ENCODE measurements at regions not wholly inside any gene's neighbourhood (a gene's known extent, or its start where the extent isn't known, plus 50 kb on each side); places are given as distances from the start of the nearest gene placed in this dataset.

DNA sequence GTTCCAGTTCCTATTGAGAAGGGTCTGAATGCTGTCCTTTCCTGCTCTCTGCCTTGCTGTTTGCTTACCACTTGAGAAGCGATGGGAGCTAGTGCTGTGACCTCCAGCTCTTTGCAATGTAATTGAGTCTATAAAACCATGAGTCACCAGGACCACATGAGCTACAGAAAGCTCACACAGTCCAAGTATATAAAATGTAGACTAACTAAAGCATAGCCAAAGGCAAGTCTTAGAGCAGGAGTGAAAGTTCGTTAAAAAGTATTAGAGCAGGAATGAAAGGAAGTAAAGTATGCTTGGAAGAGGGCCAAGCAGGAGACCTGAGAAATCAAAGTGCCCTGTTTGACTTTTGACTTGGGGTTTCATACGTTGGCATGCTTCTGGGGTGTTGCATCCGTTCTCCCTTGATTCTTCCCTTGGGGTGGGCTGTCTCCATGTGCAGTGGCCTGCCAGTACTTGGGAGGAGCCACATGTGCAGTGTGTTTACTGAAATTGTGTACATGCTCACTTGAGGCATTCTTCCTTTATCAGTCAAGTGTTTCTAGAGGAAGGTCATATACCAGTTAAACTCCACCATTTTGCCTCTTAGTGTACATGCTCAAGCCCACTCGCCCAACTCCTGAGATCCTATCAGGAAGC is 71.3 kb upstream of the KIT start:
- WGBS = 62% methylated on average over 5 of the region's 5 CpGs
- Histone ChIP-seq H3K4me3 (ENCODE audit: low read depth in 1 of 3, low read length in 3 of 3) (no peak overlapping the region), H3K9me3 (ENCODE audit: control insufficient read depth in 4 of 4, low read length in 3 of 4) (peaks cover 0 to 4% (median 0%) of the 10 kb centered on the region in 4 donors), H3K27me3 (ENCODE audit: control insufficient read depth in 4 of 4, insufficient read depth in 4 of 4, low read length in 3 of 4) (peaks cover 0 to 8% (median 0%) of the 10 kb centered on the region in 4 donors), H3K4me1 (ENCODE audit: control insufficient read depth in 4 of 4, insufficient read depth in 4 of 4, low read length in 3 of 4) (no peaks in the 10 kb centered on the region), H3K9ac (ENCODE audit: low read depth in 1 of 2, low read length in 2 of 2) (no peak overlapping the region), H3K36me3 (ENCODE audit: control insufficient read depth in 4 of 4, insufficient read depth in 3 of 4, low read depth in 1 of 4, low read length in 3 of 4) (no peaks in the 10 kb centered on the region), H3K27ac (ENCODE audit: low read depth in 1 of 2, low read length in 2 of 2) (no peak overlapping the region)
- no peak for DNase-seq (ENCODE audit: low spot score)
- TF ChIP-seq TAF1 (conservative IDR thresholded peaks at IDR 0.05) = no peak
- TF ChIP-seq EGR1 (IDR thresholded peaks at IDR 0.05; ENCODE audit: low read depth in 2 of 2) = no peak
- no peak for TF ChIP-seq FOXA1 (IDR thresholded peaks at IDR 0.05)
- TF ChIP-seq RAD21 (IDR thresholded peaks at IDR 0.05) = no peak
- TF ChIP-seq, protein P1, sequence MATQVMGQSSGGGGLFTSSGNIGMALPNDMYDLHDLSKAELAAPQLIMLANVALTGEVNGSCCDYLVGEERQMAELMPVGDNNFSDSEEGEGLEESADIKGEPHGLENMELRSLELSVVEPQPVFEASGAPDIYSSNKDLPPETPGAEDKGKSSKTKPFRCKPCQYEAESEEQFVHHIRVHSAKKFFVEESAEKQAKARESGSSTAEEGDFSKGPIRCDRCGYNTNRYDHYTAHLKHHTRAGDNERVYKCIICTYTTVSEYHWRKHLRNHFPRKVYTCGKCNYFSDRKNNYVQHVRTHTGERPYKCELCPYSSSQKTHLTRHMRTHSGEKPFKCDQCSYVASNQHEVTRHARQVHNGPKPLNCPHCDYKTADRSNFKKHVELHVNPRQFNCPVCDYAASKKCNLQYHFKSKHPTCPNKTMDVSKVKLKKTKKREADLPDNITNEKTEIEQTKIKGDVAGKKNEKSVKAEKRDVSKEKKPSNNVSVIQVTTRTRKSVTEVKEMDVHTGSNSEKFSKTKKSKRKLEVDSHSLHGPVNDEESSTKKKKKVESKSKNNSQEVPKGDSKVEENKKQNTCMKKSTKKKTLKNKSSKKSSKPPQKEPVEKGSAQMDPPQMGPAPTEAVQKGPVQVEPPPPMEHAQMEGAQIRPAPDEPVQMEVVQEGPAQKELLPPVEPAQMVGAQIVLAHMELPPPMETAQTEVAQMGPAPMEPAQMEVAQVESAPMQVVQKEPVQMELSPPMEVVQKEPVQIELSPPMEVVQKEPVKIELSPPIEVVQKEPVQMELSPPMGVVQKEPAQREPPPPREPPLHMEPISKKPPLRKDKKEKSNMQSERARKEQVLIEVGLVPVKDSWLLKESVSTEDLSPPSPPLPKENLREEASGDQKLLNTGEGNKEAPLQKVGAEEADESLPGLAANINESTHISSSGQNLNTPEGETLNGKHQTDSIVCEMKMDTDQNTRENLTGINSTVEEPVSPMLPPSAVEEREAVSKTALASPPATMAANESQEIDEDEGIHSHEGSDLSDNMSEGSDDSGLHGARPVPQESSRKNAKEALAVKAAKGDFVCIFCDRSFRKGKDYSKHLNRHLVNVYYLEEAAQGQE (IDR thresholded peaks at IDR 0.05) = no peak
- no peak for TF ChIP-seq GABPA (IDR thresholded peaks at IDR 0.05 in 1 of 2, conservative IDR thresholded peaks at IDR 0.05 in 1 of 2)
- TF ChIP-seq, protein P2, sequence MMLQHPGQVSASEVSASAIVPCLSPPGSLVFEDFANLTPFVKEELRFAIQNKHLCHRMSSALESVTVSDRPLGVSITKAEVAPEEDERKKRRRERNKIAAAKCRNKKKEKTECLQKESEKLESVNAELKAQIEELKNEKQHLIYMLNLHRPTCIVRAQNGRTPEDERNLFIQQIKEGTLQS (IDR thresholded peaks at IDR 0.05) = no peak
- no peak for TF ChIP-seq HNF4G (IDR thresholded peaks at IDR 0.05)
- TF ChIP-seq, protein P3, sequence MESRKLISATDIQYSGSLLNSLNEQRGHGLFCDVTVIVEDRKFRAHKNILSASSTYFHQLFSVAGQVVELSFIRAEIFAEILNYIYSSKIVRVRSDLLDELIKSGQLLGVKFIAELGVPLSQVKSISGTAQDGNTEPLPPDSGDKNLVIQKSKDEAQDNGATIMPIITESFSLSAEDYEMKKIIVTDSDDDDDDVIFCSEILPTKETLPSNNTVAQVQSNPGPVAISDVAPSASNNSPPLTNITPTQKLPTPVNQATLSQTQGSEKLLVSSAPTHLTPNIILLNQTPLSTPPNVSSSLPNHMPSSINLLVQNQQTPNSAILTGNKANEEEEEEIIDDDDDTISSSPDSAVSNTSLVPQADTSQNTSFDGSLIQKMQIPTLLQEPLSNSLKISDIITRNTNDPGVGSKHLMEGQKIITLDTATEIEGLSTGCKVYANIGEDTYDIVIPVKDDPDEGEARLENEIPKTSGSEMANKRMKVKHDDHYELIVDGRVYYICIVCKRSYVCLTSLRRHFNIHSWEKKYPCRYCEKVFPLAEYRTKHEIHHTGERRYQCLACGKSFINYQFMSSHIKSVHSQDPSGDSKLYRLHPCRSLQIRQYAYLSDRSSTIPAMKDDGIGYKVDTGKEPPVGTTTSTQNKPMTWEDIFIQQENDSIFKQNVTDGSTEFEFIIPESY (IDR thresholded peaks at IDR 0.05) = no peak
- no peak for TF ChIP-seq NR2F2 (IDR thresholded peaks at IDR 0.05)
- no peak for TF ChIP-seq JUND (IDR thresholded peaks at IDR 0.05)
- no peak for TF ChIP-seq RXRA (IDR thresholded peaks at IDR 0.05)
- no peak for TF ChIP-seq HNF4A (conservative IDR thresholded peaks at IDR 0.05)
- no peak for TF ChIP-seq SP1 (IDR thresholded peaks at IDR 0.05)
- TF ChIP-seq YY1 (IDR thresholded peaks at IDR 0.05) = no peak
- TF ChIP-seq, protein P4, sequence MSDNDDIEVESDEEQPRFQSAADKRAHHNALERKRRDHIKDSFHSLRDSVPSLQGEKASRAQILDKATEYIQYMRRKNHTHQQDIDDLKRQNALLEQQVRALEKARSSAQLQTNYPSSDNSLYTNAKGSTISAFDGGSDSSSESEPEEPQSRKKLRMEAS (IDR thresholded peaks at IDR 0.05) = no peak
- no peak for TF ChIP-seq FOXA2 (IDR thresholded peaks at IDR 0.05)
- TF ChIP-seq, protein P5, sequence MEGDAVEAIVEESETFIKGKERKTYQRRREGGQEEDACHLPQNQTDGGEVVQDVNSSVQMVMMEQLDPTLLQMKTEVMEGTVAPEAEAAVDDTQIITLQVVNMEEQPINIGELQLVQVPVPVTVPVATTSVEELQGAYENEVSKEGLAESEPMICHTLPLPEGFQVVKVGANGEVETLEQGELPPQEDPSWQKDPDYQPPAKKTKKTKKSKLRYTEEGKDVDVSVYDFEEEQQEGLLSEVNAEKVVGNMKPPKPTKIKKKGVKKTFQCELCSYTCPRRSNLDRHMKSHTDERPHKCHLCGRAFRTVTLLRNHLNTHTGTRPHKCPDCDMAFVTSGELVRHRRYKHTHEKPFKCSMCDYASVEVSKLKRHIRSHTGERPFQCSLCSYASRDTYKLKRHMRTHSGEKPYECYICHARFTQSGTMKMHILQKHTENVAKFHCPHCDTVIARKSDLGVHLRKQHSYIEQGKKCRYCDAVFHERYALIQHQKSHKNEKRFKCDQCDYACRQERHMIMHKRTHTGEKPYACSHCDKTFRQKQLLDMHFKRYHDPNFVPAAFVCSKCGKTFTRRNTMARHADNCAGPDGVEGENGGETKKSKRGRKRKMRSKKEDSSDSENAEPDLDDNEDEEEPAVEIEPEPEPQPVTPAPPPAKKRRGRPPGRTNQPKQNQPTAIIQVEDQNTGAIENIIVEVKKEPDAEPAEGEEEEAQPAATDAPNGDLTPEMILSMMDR (IDR thresholded peaks at IDR 0.05; ENCODE audit: low read depth, low read length, missing input control) = no peak
